ENCODE measurements at regions not wholly inside any gene's neighbourhood (a gene's known extent, or its start where the extent isn't known, plus 50 kb on each side); places are given as distances from the start of the nearest gene placed in this dataset.

DNA sequence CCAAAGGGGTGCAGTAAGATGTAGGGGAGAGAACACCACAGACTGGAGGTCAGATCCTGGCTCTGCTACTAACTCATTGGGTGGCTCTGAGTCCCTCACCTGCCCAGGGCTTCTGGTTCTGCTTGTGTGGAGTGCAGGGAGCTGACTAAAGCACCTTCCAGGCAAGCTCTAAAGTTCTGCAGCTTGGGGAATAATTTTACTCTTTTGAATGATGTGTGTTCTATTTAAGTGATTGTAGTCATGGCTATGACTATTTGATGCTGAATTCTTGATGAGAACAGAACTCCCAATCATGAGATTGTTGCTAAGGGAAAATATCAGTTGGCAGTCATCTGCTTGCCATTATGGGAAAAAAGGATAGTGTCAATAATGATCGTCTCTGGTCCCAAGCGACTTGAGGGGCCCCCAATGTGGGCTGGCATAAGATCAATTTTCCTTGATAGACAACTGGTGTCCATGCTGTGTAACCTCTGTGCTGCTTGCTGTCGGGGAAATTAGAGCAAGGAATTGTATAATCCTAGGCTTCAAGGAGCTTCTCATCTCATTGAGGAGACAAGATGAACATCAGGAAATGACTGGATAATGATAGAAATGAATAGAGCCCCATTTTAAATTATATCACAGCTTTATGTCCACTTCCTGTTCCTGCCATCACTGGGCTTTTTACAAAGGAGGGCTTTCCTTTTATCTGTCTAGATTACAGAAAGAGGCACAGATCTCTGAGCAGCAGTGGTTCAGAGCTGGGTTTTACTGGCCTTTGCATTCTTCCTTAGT is 131.7 kb downstream of the SLC4A3 start:
- TF ChIP-seq, protein P1, sequence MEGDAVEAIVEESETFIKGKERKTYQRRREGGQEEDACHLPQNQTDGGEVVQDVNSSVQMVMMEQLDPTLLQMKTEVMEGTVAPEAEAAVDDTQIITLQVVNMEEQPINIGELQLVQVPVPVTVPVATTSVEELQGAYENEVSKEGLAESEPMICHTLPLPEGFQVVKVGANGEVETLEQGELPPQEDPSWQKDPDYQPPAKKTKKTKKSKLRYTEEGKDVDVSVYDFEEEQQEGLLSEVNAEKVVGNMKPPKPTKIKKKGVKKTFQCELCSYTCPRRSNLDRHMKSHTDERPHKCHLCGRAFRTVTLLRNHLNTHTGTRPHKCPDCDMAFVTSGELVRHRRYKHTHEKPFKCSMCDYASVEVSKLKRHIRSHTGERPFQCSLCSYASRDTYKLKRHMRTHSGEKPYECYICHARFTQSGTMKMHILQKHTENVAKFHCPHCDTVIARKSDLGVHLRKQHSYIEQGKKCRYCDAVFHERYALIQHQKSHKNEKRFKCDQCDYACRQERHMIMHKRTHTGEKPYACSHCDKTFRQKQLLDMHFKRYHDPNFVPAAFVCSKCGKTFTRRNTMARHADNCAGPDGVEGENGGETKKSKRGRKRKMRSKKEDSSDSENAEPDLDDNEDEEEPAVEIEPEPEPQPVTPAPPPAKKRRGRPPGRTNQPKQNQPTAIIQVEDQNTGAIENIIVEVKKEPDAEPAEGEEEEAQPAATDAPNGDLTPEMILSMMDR (IDR thresholded peaks at IDR 0.05): no peak
- no peak for TF ChIP-seq POLR2A (IDR thresholded peaks at IDR 0.05)
